ENCODE measurements at regions not wholly inside any gene's neighbourhood (a gene's known extent, or its start where the extent isn't known, plus 50 kb on each side); places are given as distances from the start of the nearest gene placed in this dataset.

DNA sequence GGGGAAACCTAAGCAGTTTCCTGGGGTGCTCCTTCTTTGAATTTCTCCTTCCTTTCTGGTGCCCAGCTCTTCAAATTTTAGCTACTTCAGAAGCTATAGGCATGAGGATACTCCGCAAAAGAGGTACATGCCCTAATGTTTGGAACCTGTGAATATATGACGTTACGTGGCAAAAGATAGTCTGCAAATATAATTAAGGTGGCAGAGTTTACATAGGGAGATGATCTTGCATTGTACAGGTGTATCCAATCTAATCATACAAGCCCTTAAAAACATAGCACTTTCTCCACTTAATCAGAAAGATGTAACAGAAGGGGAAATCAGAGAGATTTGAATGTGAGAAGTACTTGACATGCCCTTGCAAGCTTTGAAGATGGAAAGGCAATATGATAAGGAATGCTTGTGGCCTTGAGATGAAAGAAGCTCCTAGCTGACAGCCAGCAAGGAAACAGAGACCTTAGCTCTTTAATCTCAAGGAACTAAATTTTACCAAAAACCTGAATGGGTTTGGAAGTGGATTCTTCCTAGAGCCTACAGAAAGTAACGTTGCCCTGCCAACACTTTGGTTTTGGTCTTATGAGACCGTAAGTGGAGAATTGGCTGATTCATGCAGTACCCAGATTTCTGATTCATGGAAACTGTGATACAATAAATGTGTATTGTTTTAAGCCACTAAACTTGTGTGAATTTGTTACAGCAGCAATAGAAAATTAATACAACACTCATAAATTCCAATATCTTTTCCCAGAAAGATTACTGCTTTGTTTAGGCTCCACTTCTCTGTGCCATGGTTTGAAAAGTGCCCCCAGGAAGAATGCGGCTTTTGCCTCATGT lies 268.4 kb downstream of the FAM170A start:
- Mint-ChIP-seq H3K27me3 (no peaks in the 10 kb centered on the region), H3K27ac (no peak overlapping the region), H3K9me3 (no peaks in the 10 kb centered on the region), H3K36me3 (no peaks in the 10 kb centered on the region), H3K4me3 (no peak overlapping the region), H3K4me1 (no peaks in the 10 kb centered on the region)
- Histone ChIP-seq H3K4me3 (ENCODE audit: low read length in 2 of 2) (no peak overlapping the region), H3K4me1 (ENCODE audit: insufficient read depth, low read length) (no peaks in the 10 kb centered on the region), H3K36me3 (ENCODE audit: insufficient read depth, low read length) (no peaks in the 10 kb centered on the region), H3K27ac (ENCODE audit: low read depth, low read length) (no peak overlapping the region), H3K9me3 (ENCODE audit: control insufficient read depth in 1 of 2, low read length in 2 of 2) (no peaks in the 10 kb centered on the region), H3K27me3 (ENCODE audit: insufficient read depth, low read length) (no peaks in the 10 kb centered on the region)
- intact Hi-C loops (cut with micrococcal nuclease), result no loop called here
- ChIA-PET POLR2A (ENCODE audit: partially characterized antibody) (no interaction called here), CTCF (ENCODE audit: partially characterized antibody) (no interaction called here)
- no peak for DNase-seq

DNA sequence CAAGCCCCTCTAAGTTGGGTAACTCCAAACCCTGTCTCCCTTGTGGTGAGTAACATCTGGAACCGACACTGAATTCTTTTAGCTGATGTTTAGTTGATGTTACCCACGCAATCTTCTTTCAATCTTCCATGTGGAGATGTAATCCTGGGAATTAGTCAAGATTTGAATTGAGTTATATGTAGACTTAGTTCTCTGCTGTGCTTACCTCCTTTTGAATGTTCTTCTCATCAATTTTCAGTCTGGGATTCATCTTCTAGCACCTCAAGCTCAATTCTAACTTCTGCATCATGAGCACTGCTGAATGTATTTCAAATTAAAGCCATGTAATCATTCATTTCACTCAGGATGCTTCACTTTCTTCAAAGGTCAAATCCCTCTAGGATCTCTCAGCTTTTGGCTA lies 270.6 kb downstream of the FAM170A start:
- CTCF ChIA-PET (ENCODE audit: partially characterized antibody), result no interaction called here

DNA sequence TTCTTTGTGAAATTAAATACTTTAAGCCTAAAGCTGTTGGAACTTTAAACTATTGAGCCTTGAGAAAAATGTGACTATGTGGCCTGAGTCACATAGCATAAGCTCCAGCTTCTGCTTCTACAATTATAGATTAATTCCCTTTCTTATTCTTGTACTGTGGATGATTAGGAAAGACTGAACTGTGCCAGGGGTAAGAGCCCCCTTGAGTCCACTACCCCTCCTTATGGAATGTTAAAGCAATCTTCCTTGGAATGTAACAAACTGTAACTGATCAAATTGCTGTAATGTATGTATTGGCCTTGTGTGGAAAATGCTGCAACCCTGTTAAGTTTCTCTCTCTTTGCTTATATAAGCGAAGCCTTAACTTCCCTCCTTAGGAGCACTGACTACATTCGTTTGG lies 273.2 kb downstream of the FAM170A start:
- intact Hi-C loops (cut with micrococcal nuclease), result no loop called here
- H3K27ac ChIP-seq (ENCODE audit: low read depth, low read length), result no peak overlapping the region
- H3K36me3 ChIP-seq (ENCODE audit: insufficient read depth, low read length), result no peaks in the 10 kb centered on the region
- H3K4me1 ChIP-seq (ENCODE audit: insufficient read depth, low read length), result no peaks in the 10 kb centered on the region
- Mint-ChIP-seq H3K36me3 (no peaks in the 10 kb centered on the region), H3K4me3 (no peak overlapping the region), H3K27me3 (no peaks in the 10 kb centered on the region), H3K27ac (no peak overlapping the region), H3K4me1 (no peaks in the 10 kb centered on the region), H3K9me3 (peaks cover 0 to 7% (median 0%) of the 10 kb centered on the region in 8 donors)
- CTCF ChIA-PET (ENCODE audit: partially characterized antibody), result no interaction called here
- H3K9me3 ChIP-seq (ENCODE audit: control insufficient read depth in 1 of 2, low read length in 2 of 2), result no peaks in the 10 kb centered on the region
- H3K27me3 ChIP-seq (ENCODE audit: insufficient read depth, low read length), result no peaks in the 10 kb centered on the region
- H3K4me3 ChIP-seq (ENCODE audit: low read length in 2 of 2), result no peak overlapping the region
- DNase-seq, result no peak
- POLR2A ChIA-PET (ENCODE audit: partially characterized antibody), result no interaction called here

More for the DNA sequence above, 270.6 kb downstream of the FAM170A start:
- Mint-ChIP-seq H3K4me3 (no peak overlapping the region), H3K36me3 (no peaks in the 10 kb centered on the region), H3K27me3 (no peaks in the 10 kb centered on the region), H3K4me1 (no peaks in the 10 kb centered on the region), H3K27ac (no peak overlapping the region), H3K9me3 (no peaks in the 10 kb centered on the region)
- H3K27me3 ChIP-seq (ENCODE audit: insufficient read depth, low read length), result no peaks in the 10 kb centered on the region
- POLR2A ChIA-PET (ENCODE audit: partially characterized antibody), result no interaction called here
- H3K27ac ChIP-seq (ENCODE audit: low read depth, low read length), result no peak overlapping the region
- H3K4me3 ChIP-seq (ENCODE audit: low read length in 2 of 2), result no peak overlapping the region
- no peak for DNase-seq
- H3K4me1 ChIP-seq (ENCODE audit: insufficient read depth, low read length), result no peaks in the 10 kb centered on the region
- intact Hi-C loops (cut with micrococcal nuclease), result no loop called here
- H3K9me3 ChIP-seq (ENCODE audit: control insufficient read depth in 1 of 2, low read length in 2 of 2), result no peaks in the 10 kb centered on the region
- no peaks in the 10 kb centered on the region for H3K36me3 ChIP-seq (ENCODE audit: insufficient read depth, low read length)

DNA sequence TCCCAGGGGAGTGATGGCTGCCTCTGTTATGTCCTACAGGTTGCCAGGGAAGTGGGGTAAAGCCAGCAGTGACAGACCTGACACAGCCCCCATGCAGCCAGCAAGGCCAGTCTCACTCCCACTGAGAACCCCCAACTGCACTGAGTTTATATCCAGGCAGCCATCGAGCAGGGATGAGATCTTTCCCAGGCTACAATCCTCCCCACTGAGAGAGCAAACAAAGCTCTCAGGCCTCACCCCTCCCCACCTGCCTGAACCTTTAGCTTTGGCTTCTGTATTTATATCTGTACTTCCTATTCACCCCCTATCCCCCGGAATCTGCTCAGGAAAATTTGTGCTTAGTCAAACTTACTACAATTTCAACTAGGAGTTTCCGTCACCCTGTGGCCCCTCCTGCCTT lies 284.1 kb downstream of the FAM170A start:
- Histone ChIP-seq H3K4me1 (ENCODE audit: insufficient read depth, low read length) (no peaks in the 10 kb centered on the region), H3K27me3 (ENCODE audit: insufficient read depth, low read length) (no peaks in the 10 kb centered on the region), H3K27ac (ENCODE audit: low read depth, low read length) (no peak overlapping the region), H3K9me3 (ENCODE audit: control insufficient read depth in 1 of 2, low read length in 2 of 2) (no peaks in the 10 kb centered on the region), H3K4me3 (ENCODE audit: low read length in 2 of 2) (no peak overlapping the region), H3K36me3 (ENCODE audit: insufficient read depth, low read length) (no peaks in the 10 kb centered on the region)
- DNase-seq, result no peak
- Mint-ChIP-seq H3K27ac (no peak overlapping the region), H3K4me1 (no peaks in the 10 kb centered on the region), H3K4me3 (no peak overlapping the region), H3K36me3 (no peaks in the 10 kb centered on the region), H3K27me3 (no peaks in the 10 kb centered on the region), H3K9me3 (peaks cover 0 to 14% (median 5%) of the 10 kb centered on the region in 8 donors)
- intact Hi-C loops (cut with micrococcal nuclease), result no loop called here
- POLR2A ChIA-PET (ENCODE audit: partially characterized antibody), result no interaction called here
- CTCF ChIA-PET (ENCODE audit: partially characterized antibody), result no interaction called here

DNA sequence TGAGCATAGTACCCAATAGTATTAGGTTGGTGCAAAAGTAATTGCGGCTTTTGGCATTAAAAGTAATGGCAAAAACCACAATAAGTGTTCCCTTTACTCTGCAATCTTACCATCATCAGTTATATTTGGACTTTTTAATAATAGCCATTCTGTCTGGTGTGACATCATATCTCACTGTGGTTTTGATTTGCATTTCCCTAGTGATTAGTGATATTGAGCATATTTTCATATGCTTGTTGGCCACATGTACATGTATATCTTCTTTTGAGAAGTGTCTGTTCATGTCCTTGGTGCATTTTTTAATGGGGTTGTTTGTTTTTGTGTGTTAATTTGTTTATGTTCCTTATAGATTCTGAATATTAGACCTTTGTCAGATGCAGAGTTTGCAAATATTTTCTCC lies 289.9 kb downstream of the FAM170A start:
- no peak overlapping the region for H3K4me3 Mint-ChIP-seq
- Histone ChIP-seq H3K27me3 (ENCODE audit: insufficient read depth, low read length) (no peaks in the 10 kb centered on the region), H3K4me1 (ENCODE audit: insufficient read depth, low read length) (no peaks in the 10 kb centered on the region), H3K27ac (ENCODE audit: low read depth, low read length) (no peak overlapping the region), H3K4me3 (ENCODE audit: low read length in 2 of 2) (no peak overlapping the region), H3K36me3 (ENCODE audit: insufficient read depth, low read length) (no peaks in the 10 kb centered on the region), H3K9me3 (ENCODE audit: control insufficient read depth in 1 of 2, low read length in 2 of 2) (no peaks in the 10 kb centered on the region)
- peaks cover 0 to 4% (median 0%) of the 10 kb centered on the region in 8 donors for H3K9me3 Mint-ChIP-seq
- ChIA-PET POLR2A (ENCODE audit: partially characterized antibody) (no interaction called here), CTCF (ENCODE audit: partially characterized antibody) (no interaction called here)
- no peaks in the 10 kb centered on the region for H3K36me3 Mint-ChIP-seq
- DNase-seq, result no peak
- no peaks in the 10 kb centered on the region for H3K4me1 Mint-ChIP-seq
- H3K27me3 Mint-ChIP-seq, result no peaks in the 10 kb centered on the region
- intact Hi-C loops (cut with micrococcal nuclease), result no loop called here
- H3K27ac Mint-ChIP-seq, result no peak overlapping the region

DNA sequence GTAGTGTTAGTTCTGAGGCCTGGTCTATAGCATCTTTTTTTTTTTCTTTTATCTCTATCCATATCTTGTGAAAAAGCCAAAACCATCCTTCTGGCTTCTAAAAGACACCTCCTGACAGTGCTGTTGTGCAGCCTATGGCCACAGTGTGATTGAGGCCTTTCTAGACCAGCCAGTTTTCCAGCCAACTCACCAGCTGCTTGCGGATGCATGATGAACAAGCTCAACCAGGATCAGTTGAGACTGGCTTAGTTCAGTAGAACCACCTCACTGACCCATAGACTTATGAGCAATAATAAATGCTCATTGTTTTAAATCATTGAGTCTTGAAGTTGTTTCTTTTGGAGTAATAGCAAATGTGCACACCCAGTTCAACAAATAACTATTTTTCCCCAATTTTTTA lies 296.9 kb downstream of the FAM170A start:
- Histone ChIP-seq H3K27ac (ENCODE audit: low read depth, low read length) (no peak overlapping the region), H3K27me3 (ENCODE audit: insufficient read depth, low read length) (no peaks in the 10 kb centered on the region), H3K36me3 (ENCODE audit: insufficient read depth, low read length) (no peaks in the 10 kb centered on the region), H3K4me3 (ENCODE audit: low read length in 2 of 2) (no peak overlapping the region), H3K4me1 (ENCODE audit: insufficient read depth, low read length) (no peaks in the 10 kb centered on the region), H3K9me3 (ENCODE audit: control insufficient read depth in 1 of 2, low read length in 2 of 2) (no peaks in the 10 kb centered on the region)
- Mint-ChIP-seq H3K9me3 (peaks cover 0 to 5% (median 0%) of the 10 kb centered on the region in 8 donors), H3K4me1 (no peaks in the 10 kb centered on the region), H3K27ac (peak overlapping the region in 1 of 7 donors; percentile 30), H3K4me3 (no peak overlapping the region), H3K27me3 (no peaks in the 10 kb centered on the region), H3K36me3 (no peaks in the 10 kb centered on the region)
- ChIA-PET CTCF (ENCODE audit: partially characterized antibody) (no interaction called here), POLR2A (ENCODE audit: partially characterized antibody) (no interaction called here)
- no peak for DNase-seq
- intact Hi-C loops (cut with micrococcal nuclease), result no loop called here

DNA sequence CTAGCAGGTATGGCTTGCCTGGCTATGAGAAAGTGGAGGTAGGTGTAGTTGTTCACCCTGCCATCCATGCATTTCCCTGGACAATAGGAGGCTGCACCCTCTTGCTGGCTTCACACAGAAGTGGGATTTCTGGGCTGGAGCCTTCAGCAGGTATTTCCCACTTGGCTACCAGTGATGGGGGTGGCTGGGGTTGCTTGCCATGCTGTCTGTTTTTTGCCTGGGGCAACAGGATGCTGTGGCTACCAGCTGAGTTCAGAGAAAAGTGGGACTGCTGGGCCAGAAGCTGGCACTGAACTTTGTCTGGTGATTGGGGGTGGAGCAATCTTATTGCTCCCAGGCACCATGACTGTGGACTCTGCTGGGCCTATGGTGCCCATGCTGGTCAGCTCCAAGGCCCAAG lies 299.6 kb downstream of the FAM170A start:
- no peaks in the 10 kb centered on the region for H3K36me3 ChIP-seq (ENCODE audit: insufficient read depth, low read length)
- H3K27me3 ChIP-seq (ENCODE audit: insufficient read depth, low read length), result no peaks in the 10 kb centered on the region
- no peak overlapping the region for H3K27ac Mint-ChIP-seq
- H3K36me3 Mint-ChIP-seq, result no peaks in the 10 kb centered on the region
- H3K4me3 ChIP-seq (ENCODE audit: low read length in 2 of 2), result no peak overlapping the region
- H3K4me1 Mint-ChIP-seq, result no peaks in the 10 kb centered on the region
- intact Hi-C loops (cut with micrococcal nuclease), result no loop called here
- H3K9me3 Mint-ChIP-seq, result peaks cover 0 to 1% (median 0%) of the 10 kb centered on the region in 8 donors
- ChIA-PET CTCF (ENCODE audit: partially characterized antibody) (no interaction called here), POLR2A (ENCODE audit: partially characterized antibody) (no interaction called here)
- no peaks in the 10 kb centered on the region for H3K27me3 Mint-ChIP-seq
- H3K4me1 ChIP-seq (ENCODE audit: insufficient read depth, low read length), result no peaks in the 10 kb centered on the region
- H3K4me3 Mint-ChIP-seq, result no peak overlapping the region
- DNase-seq, result no peak
- H3K9me3 ChIP-seq (ENCODE audit: control insufficient read depth in 1 of 2, low read length in 2 of 2), result no peaks in the 10 kb centered on the region
- H3K27ac ChIP-seq (ENCODE audit: low read depth, low read length), result no peak overlapping the region

DNA sequence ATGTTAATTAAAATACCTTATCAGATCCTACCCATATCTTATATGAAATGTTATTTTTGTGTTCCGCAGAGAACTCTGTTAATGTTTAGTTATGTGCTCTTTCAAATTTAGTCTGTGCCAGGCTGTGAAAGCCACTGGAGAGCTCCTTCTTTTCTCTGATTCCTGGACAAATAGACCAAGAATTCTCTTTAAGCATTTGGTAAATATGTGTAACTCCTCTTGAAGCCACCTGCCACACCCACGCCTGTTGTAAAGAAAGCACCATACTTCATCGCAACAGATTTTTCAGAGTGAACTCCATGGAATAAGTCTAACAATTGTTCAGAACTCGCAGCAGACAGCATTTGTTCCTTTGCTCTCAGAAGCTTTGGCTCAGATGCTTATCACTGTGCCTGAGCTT lies 301.1 kb downstream of the FAM170A start:
- Histone ChIP-seq H3K27me3 (ENCODE audit: insufficient read depth, low read length) (no peaks in the 10 kb centered on the region), H3K4me1 (ENCODE audit: insufficient read depth, low read length) (no peaks in the 10 kb centered on the region), H3K4me3 (ENCODE audit: low read length in 2 of 2) (no peak overlapping the region), H3K27ac (ENCODE audit: low read depth, low read length) (no peak overlapping the region), H3K9me3 (ENCODE audit: control insufficient read depth in 1 of 2, low read length in 2 of 2) (no peaks in the 10 kb centered on the region), H3K36me3 (ENCODE audit: insufficient read depth, low read length) (no peaks in the 10 kb centered on the region)
- Mint-ChIP-seq H3K27ac (no peak overlapping the region), H3K27me3 (no peaks in the 10 kb centered on the region), H3K9me3 (peaks cover 0 to 3% (median 0%) of the 10 kb centered on the region in 8 donors), H3K4me3 (no peak overlapping the region), H3K36me3 (no peaks in the 10 kb centered on the region), H3K4me1 (no peaks in the 10 kb centered on the region)
- no peak for DNase-seq
- intact Hi-C loops (cut with micrococcal nuclease), result no loop called here
- ChIA-PET CTCF (ENCODE audit: partially characterized antibody) (no interaction called here), POLR2A (ENCODE audit: partially characterized antibody) (no interaction called here)
